Inflammatory macrophage (primary cell): ENCODE measurements at regions not wholly inside any gene's neighbourhood (a gene's known extent, or its start where the extent isn't known, plus 50 kb on each side); places are given as distances from the start of the nearest gene placed in this dataset.
"Not testable (repeated sequence)": the region's sequence is repeated elsewhere in the genome, so short reads cannot be mapped to it uniquely, and the experiment has no call there.

ENCODE experiments used
- DNase-seq, 2 donors: peaks; one replicate each; pipeline ENCODE4 v3.0.0-alpha.2; 2020 to 2022

GRCh38 chr15:98088307-98088945 lies 127.9 kb downstream of the ARRDC4 start:
- not testable (repeated sequence) for DNase-seq

DNA sequence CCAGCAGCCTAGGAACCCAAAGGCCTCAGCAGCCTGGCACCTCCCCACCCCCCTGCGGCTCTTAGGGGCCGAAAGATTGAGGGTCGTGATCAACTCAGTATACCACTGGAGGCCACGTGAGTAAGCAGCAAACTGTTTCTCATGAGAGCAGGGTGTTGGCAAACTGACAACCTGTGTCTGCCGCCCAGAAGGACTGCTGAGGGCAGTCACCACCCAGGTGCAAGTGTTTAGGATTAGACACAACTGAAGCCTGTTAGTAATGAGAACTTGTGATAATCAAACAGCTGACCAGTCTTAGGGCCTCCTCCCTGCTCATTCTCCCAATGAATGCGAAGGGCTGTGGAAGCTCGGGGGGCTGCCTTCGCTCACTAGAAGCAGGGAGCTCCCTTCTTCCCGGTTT lies 128.8 kb downstream of the ARRDC4 start:
- not testable (repeated sequence) for DNase-seq

DNA sequence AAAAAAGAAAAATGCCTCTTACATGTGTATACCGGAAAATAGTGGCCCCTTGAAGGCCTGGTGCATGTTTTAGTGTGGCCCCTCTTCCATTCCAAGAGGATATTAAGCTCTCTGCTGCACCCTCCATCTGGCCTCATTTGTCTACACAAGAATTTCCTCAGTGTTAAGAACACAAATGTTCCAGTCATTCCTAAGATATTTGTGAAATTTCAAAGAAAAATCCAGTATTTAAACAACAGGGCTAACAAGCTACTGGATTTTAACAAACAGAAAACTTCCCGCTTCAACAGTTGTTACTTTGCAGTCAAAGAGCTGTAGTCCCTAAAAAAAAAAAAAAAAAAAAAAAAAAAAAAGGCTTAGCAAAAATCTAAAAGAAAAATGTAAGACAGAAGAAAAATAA lies 137.5 kb downstream of the ARRDC4 start:
- not testable (repeated sequence) for DNase-seq

DNA sequence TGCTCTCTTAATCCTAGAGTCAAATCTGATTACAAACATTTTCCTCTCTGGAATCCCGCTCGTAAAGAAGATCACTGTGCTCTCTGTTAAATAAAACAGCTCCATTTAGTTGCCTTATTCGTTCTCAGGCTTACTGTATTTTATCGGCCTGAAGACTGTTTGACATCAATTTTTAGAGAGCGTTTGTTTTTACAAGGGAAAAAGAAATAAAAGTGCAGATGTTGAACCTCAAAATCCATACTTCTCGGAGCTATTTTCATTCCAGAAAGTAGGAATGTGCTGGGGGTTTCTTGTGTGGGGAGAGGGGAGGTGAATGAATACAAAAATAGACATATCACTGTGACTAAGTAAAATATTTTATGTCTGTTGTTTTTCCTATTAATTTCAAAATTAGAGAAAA lies 140.1 kb downstream of the ARRDC4 start:
- not testable (repeated sequence) for DNase-seq

- no peak for DNase-seq
Measured at GRCh38 chr15:98103570-98103969, 143.1 kb downstream of the ARRDC4 start.

DNA sequence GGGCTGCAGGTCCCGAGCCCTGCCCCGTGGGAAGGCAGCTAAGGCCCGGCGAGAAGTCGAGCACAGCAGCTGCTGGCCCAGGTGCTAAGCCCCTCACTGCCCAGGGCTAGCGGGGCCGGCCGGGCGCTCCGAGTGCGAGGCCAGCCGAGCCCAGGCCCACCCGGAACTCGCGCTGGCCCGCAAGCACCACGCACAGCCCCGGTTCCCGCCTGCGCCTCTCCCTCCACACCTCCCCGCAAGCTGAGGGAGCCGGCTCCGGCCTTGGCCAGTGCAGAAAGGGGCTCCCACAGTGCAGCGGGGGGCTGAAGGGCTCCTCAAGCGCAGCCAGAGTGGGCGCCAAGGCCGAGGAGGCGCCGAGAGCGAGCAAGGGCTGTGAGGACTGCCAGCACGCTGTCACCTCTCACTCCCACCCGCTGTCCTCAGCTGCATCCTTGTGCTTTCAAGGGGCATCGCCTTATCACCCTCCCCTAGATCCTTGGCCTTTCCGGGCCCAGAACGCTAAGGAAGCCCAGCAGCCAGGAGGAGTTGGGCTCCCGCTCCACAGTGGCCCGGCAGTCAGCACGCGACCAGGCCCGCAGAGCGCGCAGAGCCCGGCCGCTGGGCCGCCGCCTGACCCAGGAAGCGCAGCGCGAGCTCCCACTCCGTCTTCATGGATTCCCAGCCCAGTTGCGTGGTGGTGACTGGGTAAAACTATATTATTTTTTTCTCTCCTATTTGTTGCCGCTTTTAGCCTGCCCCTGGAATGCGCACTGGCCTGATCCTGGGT lies 144.1 kb downstream of the ARRDC4 start:
- not testable (repeated sequence) for DNase-seq

- not testable (repeated sequence) for DNase-seq
Measured at GRCh38 chr15:98106615-98107194, 146.2 kb downstream of the ARRDC4 start.

GRCh38 chr15:98111806-98112205 lies 151.3 kb downstream of the ARRDC4 start:
- DNase-seq, result no peak

- no peak for DNase-seq
Measured at GRCh38 chr15:98113327-98113726, 152.8 kb downstream of the ARRDC4 start.

DNA sequence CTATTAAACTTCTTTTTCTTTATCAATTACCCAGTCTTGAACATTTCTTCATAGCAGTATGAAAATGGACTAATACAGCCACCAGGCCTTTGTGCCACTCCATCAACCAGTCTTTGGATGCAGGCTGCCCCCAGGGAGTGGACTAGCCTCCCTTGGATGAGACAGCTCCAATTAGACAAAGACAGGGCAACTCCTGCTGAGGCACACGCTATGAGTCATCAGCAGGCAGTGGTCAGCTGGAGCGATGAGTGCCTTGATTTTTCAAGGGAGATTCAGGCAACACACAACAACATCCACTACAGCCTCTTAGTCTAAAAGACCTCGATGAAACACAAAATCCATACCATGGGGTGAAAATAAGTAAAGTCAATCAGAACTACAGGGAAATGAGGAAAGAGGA lies 160.1 kb downstream of the ARRDC4 start:
- no peak for DNase-seq

- DNase-seq, result peak; percentile 64 to 65
Measured at GRCh38 chr15:98121536-98121935, 161.0 kb downstream of the ARRDC4 start.

- DNase-seq, result peak; percentile 17 to 49
Measured at GRCh38 chr15:98121957-98122356, 161.5 kb downstream of the ARRDC4 start.

GRCh38 chr15:98123297-98123696 lies 162.8 kb downstream of the ARRDC4 start:
- no peak for DNase-seq

GRCh38 chr15:98123834-98124233 lies 163.3 kb downstream of the ARRDC4 start:
- DNase-seq, result no peak

GRCh38 chr15:98124581-98124980 lies 164.1 kb downstream of the ARRDC4 start:
- DNase-seq, result no peak

DNA sequence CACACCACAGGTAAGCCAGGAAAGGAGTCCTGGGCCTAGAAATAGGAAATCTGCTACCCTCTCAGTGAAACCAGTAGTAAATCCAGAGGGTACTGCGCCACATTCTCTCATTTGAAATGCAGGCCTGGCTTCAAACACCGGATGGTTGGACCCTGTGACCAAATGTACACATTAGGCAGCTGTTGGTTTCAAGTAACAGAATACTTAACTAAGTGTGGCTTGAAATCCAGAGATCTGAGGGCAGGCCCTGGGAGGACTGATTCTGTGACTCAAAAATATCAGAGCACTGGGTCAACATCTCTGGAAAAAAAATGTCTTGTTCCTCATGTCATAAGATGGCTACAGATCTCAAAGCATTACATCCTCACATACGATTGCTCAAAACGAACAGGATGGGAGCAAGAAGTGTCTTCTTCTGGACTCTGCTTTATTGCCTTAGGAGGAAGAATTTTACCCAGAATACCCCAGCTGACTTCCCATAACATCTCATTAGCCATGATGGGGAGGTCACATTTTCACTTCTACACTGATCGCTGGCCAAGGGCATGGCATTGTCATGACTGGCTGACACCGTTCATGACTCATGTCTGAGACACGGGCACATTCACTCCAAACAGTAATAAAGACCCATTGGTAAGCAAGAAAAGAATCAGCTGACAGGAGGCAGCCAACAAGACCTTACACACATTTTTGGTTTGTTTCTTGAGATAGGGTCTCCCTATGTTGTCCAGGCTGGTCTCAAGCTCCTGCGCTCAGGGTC lies 166.0 kb downstream of the ARRDC4 start:
- peak; percentile 9 to 38 for DNase-seq

GRCh38 chr15:98127586-98127985 lies 167.1 kb downstream of the ARRDC4 start:
- DNase-seq, result peak; percentile 40 to 64

GRCh38 chr15:98131924-98132323 lies 171.4 kb downstream of the ARRDC4 start:
- peak; percentile 58 to 72 for DNase-seq

GRCh38 chr15:98134905-98135304 lies 174.4 kb downstream of the ARRDC4 start:
- DNase-seq, result no peak

- DNase-seq, result no peak
Measured at GRCh38 chr15:98138910-98139309, 178.4 kb downstream of the ARRDC4 start.

DNA sequence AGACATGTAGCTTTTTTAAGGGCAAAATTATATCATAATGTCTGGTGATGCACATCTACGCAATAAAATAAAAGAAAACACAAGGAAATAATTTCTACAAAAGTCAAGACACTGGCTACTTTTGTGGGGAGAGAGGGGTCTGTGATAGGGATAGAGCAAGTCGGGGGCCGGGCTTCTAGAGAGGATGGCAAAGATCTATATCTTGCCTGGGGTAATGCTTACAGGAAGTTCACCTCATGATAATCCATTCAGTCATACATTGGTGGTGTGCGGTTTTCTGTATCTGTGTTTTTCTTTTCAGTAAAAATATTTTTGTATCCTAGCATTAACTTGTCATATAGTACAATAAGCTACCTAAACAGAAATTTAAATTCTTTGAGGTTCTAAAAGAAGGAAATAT lies 178.8 kb downstream of the ARRDC4 start:
- DNase-seq, result no peak

GRCh38 chr15:98142572-98142971 lies 182.1 kb downstream of the ARRDC4 start:
- no peak for DNase-seq

- no peak for DNase-seq
Measured at GRCh38 chr15:98143116-98143515, 182.6 kb downstream of the ARRDC4 start.
